Superior temporal gyrus (tissue), 1 donor: ENCODE measurements at regions not wholly inside any gene's neighbourhood (a gene's known extent, or its start where the extent isn't known, plus 50 kb on each side); places are given as distances from the start of the nearest gene placed in this dataset.
"Not testable (repeated sequence)": the region's sequence is repeated elsewhere in the genome, so short reads cannot be mapped to it uniquely, and the experiment has no call there.

ENCODE experiments used
- DNase-seq: peaks from one replicate; pipeline ENCODE4 v3.0.0-alpha.2; 2016; ENCODE audit errors: extremely low spot score

- DNase-seq, result no peak
Measured at GRCh38 chr16:65845466-65846209, 520.9 kb upstream of the CDH5 start.

GRCh38 chr16:65843941-65844340 lies 522.5 kb upstream of the CDH5 start:
- DNase-seq, result no peak

DNA sequence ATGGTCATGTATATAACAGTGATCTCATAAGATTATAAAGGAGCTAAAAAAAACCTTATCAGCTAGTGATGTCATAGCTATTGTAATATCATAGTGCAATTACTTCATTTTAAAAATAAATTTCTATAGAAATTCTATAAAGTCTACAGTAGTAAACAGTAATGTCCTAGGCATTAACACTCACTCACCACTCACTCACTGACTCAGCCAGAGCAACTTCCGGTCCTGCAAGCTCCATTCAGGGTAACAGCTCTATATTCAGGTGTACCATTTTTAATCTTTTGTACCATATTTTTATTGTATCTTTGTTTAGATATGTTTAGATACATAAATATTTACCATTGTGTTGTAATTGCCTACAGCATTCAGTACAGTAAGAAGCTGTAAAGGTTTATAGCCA lies 524.4 kb upstream of the CDH5 start:
- DNase-seq, result no peak

GRCh38 chr16:65838001-65838400 lies 528.5 kb upstream of the CDH5 start:
- no peak for DNase-seq

DNA sequence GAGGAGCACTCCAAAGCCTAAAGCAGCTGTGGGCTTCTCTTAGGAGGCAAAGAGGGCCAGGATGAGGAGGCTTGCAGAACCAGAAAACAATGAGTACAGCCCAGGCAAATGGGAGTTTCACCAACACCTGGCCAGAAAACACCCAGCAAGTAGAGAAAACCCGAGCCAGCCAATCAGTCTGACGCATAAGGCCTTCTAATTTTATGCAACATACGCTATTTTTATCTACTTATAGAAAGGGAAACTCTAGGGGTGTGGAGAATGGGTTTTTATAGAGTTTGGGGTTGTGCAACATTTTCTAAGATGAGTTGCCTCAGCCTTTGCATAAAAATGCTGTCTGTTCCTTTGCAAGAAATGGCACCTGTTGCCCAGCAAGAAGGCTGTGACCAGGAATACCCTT lies 529.0 kb upstream of the CDH5 start:
- no peak for DNase-seq

- no peak for DNase-seq
Measured at GRCh38 chr16:65834688-65835087, 531.8 kb upstream of the CDH5 start.

- no peak for DNase-seq
Measured at GRCh38 chr16:65833171-65833871, 533.2 kb upstream of the CDH5 start.

DNA sequence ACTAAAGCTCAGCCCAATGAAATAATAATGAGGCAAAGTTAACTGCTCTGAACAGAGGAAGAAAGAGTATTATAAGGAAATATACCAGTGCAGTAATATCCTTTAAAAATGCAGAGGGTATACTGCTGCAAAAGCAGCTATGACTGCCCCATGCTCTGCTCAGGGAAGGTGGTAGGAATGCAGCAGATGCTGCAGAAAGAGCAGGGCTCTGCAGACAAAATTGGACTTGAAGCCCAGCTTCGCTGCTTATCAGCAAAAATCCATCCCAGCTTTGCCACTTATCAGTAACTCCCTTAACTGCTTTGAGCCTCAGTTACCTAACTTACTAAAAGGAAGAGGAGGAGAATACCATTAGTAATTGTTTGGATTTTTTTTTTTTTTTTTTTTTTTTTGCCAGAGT lies 533.8 kb upstream of the CDH5 start:
- DNase-seq, result no peak

DNA sequence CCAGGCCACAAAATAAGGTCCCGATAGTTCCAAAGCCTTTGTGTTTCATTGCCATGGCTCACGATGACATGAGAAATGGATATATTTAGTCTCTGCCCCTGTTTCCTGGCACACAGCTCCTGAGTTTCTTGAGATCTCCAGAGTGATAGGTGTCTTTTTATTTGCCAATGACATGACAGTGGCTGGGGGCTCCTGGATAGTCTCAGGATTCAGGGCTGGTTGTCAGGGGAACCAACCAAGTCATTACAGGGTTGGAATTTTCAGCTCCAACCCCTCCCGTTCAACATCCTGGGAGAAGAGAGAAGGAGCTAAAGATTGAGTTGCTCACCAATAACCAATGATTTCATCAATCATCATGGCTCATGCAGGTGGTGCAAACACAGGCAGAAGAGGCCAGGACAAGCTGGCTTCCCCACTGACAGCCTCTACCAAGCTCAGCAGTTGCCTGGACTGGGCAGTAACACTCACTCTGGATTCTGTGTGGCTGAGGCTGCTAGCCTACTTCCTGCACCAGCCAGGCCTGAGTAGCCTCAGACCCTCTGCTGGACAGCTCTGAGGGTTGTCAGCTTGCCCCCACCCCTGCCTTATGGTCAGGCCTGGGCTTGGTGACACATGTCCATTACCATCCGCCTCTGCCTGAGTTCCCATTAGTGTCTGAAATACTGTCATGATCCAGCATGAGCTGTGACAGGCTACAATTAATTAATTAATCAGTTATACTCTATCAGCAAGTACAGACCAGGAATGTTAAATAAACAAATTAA lies 534.4 kb upstream of the CDH5 start:
- DNase-seq, result no peak

DNA sequence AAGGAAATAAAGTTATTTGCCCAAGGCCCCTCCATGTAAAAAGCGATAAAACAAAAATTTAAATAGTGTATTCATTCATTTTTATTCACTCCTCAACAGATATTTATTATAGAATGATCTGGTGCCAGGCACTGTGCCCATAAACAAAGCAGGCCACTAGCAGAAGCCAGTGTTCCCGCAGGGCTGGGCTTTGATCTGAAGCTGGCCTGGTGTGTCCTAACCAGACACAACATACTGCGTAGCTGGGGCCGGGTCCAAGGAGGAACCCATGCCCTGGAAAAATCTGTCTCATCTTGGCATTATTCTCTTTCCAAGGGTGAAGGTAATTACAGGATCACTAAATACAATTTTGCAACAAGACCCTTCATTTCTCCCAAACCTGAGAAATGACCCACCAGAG lies 537.4 kb upstream of the CDH5 start:
- DNase-seq, result no peak

- no peak for DNase-seq
Measured at GRCh38 chr16:65828296-65828695, 538.2 kb upstream of the CDH5 start.

- no peak for DNase-seq
Measured at GRCh38 chr16:65827231-65827630, 539.3 kb upstream of the CDH5 start.

DNA sequence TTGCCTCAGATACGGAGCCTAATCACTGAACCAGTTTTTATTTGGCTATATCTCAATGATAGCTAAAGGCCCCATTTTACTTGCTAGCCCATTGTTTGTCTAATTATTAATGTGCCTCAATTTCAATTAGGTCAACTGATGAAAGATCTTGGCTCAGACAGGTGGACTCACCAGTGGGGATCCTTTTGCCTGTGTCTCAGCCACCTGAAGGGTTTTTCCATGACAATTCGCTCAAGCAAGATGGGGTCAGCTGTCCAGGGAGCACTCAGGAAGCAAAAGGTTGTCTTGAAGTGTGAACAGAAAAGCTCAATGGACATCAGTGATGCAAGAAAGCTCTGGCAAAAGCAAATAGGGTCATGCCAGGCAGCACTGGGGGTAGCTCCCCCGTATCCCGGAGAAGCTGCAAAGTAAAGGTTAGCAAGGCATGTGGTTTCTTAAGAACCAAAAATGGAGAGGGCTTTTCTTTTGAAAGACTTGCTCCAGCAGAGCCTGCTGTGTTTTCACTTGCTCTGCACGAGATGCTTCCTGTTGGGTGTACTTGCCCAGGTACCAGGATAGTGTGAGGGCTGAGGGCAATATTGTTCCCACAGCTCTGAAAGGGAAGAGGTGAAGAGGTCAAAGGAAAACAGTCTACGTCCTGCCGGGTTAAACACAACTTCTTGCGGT lies 541.2 kb upstream of the CDH5 start:
- no peak for DNase-seq

- DNase-seq, result no peak
Measured at GRCh38 chr16:65822148-65822547, 544.3 kb upstream of the CDH5 start.

DNA sequence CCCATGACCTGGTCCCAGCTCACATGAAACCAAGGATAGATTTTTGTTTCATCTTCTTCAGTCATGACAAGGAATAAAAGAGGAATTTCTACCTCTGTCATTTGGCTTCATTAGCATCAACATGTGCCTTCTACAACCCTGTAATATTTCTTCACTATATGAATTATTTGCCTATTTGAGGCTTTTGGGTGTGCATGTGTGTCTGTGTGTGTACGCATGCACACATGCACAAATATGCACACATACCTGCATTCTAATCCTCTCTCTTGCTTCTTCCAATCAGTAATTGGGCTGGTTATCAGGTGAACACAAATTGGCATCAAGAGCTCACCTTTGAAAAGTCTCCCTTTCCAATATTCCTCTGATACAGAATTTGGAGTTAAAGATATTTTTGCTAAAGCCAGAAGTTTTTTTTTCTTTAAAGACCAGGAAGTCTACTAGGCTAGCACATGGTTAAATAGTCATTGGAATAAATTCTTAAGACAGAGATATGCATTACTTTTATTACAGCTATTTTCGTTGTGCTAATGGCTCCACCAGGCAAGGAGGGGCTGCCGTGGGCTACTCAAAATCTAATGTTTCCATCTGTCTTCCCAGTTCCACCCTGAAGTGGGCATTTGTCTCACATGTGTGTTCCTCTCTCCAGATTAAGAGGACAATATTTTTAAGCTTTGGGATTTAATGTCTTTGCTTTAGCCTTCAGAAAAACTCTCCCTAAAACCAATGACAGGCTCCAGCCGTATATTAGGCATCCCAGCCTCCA lies 547.2 kb upstream of the CDH5 start:
- DNase-seq, result no peak

GRCh38 chr16:65817799-65818198 lies 548.7 kb upstream of the CDH5 start:
- no peak for DNase-seq

GRCh38 chr16:65817066-65817465 lies 549.4 kb upstream of the CDH5 start:
- no peak for DNase-seq

DNA sequence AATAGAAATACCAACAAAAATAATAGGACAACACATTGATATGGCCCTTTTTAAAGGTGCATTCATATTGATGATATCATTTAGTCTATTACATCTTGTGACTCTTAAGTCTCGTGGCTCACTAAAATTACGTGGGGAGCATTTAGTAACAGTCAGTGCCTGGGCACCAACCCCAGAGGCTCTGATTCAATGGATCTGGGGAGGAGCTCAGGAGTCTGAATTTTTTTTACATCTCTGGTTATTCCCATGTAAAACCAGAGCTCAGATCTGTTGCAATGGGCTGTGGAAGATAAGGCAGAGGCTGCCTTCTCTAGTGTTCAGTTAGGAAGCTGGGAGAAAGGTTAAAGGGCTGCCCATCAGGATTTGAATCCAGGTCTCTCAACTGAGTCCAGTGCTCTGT lies 549.9 kb upstream of the CDH5 start:
- DNase-seq, result no peak

DNA sequence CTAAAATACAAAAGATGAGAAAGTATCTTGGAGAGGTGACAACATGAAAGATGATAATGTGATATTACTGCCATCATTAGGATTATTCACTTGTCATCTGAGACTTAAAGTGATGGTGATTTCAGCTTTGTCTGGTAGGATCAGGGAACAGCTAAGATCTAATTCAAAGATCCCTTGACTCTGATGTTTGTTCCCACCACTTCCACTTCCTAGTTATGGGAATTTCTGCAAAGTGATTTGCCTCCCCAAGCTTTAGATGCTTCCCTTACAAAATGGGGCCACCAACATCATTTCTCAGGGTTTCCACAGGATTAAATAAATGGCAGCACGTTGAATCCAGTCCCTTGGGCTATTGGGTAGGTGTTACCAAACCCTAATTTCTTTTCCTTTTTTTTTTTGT lies 550.8 kb upstream of the CDH5 start:
- DNase-seq, result no peak

DNA sequence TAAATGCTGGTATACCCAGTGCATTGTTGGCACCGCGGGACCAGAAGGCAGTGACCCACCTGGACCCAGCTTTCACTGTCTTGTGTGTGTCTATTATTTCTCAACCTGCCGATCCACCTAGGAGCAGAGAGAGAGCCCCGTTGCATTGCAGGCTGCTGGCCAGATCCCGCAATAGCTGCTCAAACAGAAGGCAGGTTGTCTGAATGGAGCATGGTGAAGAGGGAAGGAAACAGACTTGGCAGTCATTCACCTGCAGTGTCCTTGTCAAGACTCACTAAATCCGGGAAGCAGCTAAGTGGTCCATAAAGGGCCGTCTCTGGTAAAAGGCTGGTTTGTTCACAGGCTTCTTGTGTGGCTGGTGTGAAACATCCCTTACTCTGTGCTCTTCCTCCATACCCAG lies 552.6 kb upstream of the CDH5 start:
- DNase-seq, result not testable (repeated sequence)

DNA sequence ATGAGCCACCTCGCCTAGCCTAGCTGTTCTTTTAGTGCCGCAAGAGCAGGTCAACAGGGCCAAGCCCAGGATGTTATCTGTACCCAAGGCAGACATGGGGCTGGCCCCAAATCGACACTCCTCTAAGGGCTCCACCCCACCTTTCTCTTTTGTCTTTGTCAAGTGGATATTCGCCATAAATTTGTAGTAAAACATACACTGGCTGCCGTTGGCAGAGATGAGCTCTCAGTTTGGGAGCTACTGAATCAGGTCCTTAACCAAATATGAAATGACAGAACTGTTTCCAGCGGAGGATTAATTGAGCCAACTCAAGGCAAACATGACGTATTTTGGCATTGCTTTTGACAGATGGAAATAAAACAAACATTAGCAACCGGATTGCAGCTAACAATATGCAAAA lies 556.9 kb upstream of the CDH5 start:
- no peak for DNase-seq

DNA sequence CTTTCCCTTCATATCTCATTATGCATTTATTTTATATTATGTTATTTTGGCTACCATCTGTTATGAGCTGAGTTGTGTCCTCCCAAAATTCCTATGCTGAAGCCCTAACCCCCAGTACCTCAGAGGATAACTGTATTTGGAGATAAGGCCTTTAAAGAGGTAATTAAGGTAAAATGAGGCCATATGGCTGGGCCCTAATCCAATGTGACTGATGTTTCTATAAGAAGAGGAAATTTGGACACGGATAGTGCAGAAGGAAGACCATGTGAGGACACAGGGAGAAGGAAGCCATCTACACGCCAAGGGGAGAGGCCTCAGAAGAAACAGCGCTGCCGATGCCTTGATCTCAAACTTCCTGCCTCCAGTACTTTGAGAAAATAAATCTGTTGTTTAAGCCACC lies 557.7 kb upstream of the CDH5 start:
- DNase-seq, result no peak
